ENCODE measurements at regions not wholly inside any gene's neighbourhood (a gene's known extent, or its start where the extent isn't known, plus 50 kb on each side); places are given as distances from the start of the nearest gene placed in this dataset.
A peak's percentile ranks its signal among the peaks of the same experiment; 100 is the strongest.

DNA sequence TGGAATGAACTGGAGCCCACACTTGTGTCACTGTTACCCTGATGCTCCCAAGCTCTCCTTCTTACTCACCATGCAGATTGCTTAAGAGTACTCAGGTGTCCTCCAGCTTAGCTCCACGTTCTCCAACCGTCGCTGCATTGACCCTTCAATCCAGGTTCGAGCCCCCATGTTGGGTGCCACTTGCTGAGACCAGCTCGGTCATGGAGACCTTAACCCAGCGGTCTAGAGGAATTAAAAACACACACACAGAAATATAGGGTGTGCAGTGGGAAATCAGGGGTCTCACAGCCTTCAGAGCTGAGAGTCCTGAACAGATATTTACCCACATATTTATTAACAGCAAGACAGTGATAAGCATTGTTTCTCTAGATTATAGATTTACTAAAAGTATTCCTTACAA, 229.1 kb upstream of the APCDD1 start:
- Mint-ChIP-seq H3K27me3 (ENCODE audit: low read depth) (no peaks in the 10 kb centered on the region), H3K9me3 (peaks cover 37% of the 10 kb centered on the region), H3K27ac (no peak overlapping the region), H3K4me3 (no peak overlapping the region), H3K36me3 (ENCODE audit: low read depth) (no peaks in the 10 kb centered on the region), H3K4me1 (peaks cover 10% of the 10 kb centered on the region)
- TF ChIP-seq CTCF (IDR thresholded peaks at IDR 0.05; ENCODE audit: unreplicated experiment in 3 of 3), result no peak

- peaks cover 15% of the 10 kb centered on the region for H3K4me1 Mint-ChIP-seq
- H3K4me3 Mint-ChIP-seq, result no peak overlapping the region
- H3K36me3 Mint-ChIP-seq (ENCODE audit: low read depth), result no peaks in the 10 kb centered on the region
- no peak for TF ChIP-seq CTCF (IDR thresholded peaks at IDR 0.05; ENCODE audit: unreplicated experiment in 3 of 3)
- no peak overlapping the region for H3K27ac Mint-ChIP-seq
- H3K9me3 Mint-ChIP-seq, result peaks cover 29% of the 10 kb centered on the region
- H3K27me3 Mint-ChIP-seq (ENCODE audit: low read depth), result no peaks in the 10 kb centered on the region
These were observed 227.5 kb upstream of the APCDD1 start for GRCh38 chr18:10226971-10227370.

- no peak overlapping the region for H3K4me3 Mint-ChIP-seq
- H3K27ac Mint-ChIP-seq, result peak overlapping the region in 1 of 3 experiments; percentile 30
- H3K4me1 Mint-ChIP-seq, result peaks cover 25% of the 10 kb centered on the region
- no peaks in the 10 kb centered on the region for H3K27me3 Mint-ChIP-seq (ENCODE audit: low read depth)
- no peaks in the 10 kb centered on the region for H3K36me3 Mint-ChIP-seq (ENCODE audit: low read depth)
- TF ChIP-seq CTCF (IDR thresholded peaks at IDR 0.05; ENCODE audit: unreplicated experiment in 3 of 3), result no peak
- peaks cover 25% of the 10 kb centered on the region for H3K9me3 Mint-ChIP-seq
These were observed 226.1 kb upstream of the APCDD1 start for GRCh38 chr18:10228326-10228725.

- Mint-ChIP-seq H3K27me3 (ENCODE audit: low read depth) (no peaks in the 10 kb centered on the region), H3K4me1 (peaks cover 32% of the 10 kb centered on the region), H3K9me3 (peaks cover 21% of the 10 kb centered on the region), H3K36me3 (ENCODE audit: low read depth) (no peaks in the 10 kb centered on the region), H3K27ac (peak overlapping the region in 1 of 3 experiments; percentile 37), H3K4me3 (no peak overlapping the region)
- TF ChIP-seq CTCF (IDR thresholded peaks at IDR 0.05; ENCODE audit: unreplicated experiment in 3 of 3), result no peak
These were observed 225.0 kb upstream of the APCDD1 start for GRCh38 chr18:10229458-10229857.

GRCh38 chr18:10230072-10230471, 224.4 kb upstream of the APCDD1 start:
- Mint-ChIP-seq H3K4me1 (peaks cover 38% of the 10 kb centered on the region), H3K27me3 (ENCODE audit: low read depth) (no peaks in the 10 kb centered on the region), H3K36me3 (ENCODE audit: low read depth) (no peaks in the 10 kb centered on the region), H3K9me3 (peaks cover 15% of the 10 kb centered on the region), H3K27ac (no peak overlapping the region), H3K4me3 (no peak overlapping the region)
- no peak for TF ChIP-seq CTCF (IDR thresholded peaks at IDR 0.05; ENCODE audit: unreplicated experiment in 3 of 3)

DNA sequence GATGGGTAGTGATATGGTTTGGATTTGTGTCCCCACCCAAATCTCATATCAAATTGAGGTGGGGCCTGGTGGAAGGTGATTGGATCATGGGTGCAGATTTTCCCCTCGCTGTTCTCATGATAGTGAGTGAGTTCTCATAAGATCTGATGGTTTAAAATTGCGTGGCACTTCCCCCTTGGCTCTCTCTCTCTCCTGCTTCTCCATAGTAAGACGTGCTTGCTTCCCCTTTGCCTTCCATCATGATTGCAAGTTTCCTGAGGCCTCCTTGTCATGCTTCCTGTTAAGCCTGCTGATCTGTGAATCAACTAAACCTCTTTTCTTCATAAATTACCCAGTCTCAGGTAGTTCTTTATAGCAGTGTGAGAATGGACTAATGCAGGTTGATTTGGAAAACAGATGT, 223.2 kb upstream of the APCDD1 start:
- H3K4me3 Mint-ChIP-seq, result no peak overlapping the region
- H3K9me3 Mint-ChIP-seq, result peaks cover 11% of the 10 kb centered on the region
- no peak for TF ChIP-seq CTCF (IDR thresholded peaks at IDR 0.05; ENCODE audit: unreplicated experiment in 3 of 3)
- no peaks in the 10 kb centered on the region for H3K27me3 Mint-ChIP-seq (ENCODE audit: low read depth)
- peaks cover 46% of the 10 kb centered on the region for H3K4me1 Mint-ChIP-seq
- H3K27ac Mint-ChIP-seq, result peak overlapping the region in 1 of 3 experiments; percentile 15
- no peaks in the 10 kb centered on the region for H3K36me3 Mint-ChIP-seq (ENCODE audit: low read depth)

All from nephron (organoid).